HEK293T (cell line): ENCODE measurements at regions not wholly inside any gene's neighbourhood (a gene's known extent, or its start where the extent isn't known, plus 50 kb on each side); places are given as distances from the start of the nearest gene placed in this dataset.
"Not testable (repeated sequence)": the region's sequence is repeated elsewhere in the genome, so short reads cannot be mapped to it uniquely, and the experiment has no call there.

Source experiments
- BHLHE40 ChIP-seq: fragments of 450-650 bp; IDR thresholded peaks from 2 replicates; pipeline ENCODE4 v1.6.1; 2016; ENCODE audit warnings: mild to moderate bottlenecking, moderate library complexity, borderline replicate concordance
- CTBP1 ChIP-seq: fragments of 450-650 bp; IDR thresholded peaks from 2 replicates; pipeline ENCODE4 v1.6.1; 2016; ENCODE audit warnings: borderline replicate concordance
- FOXA1 ChIP-seq: fragments of 450-650 bp; IDR thresholded peaks from 2 replicates; pipeline ENCODE4 v1.6.1; 2016; ENCODE audit warnings: mild to moderate bottlenecking
- FOXK2 ChIP-seq: fragments of 450-650 bp; IDR thresholded peaks from 2 replicates; pipeline ENCODE4 v1.6.1; 2016; ENCODE audit warnings: mild to moderate bottlenecking
- FOXM1 ChIP-seq: fragments of 450-650 bp; IDR thresholded peaks from 2 replicates; pipeline ENCODE4 v1.6.1; 2017; ENCODE audit warnings: mild to moderate bottlenecking, borderline replicate concordance
- HDGF ChIP-seq: fragments of 450-650 bp; IDR thresholded peaks from 2 replicates; pipeline ENCODE4 v1.6.1; 2017; ENCODE audit warnings: antibody characterized with exemption, borderline replicate concordance
- LEF1 ChIP-seq: fragments of 450-650 bp; IDR thresholded peaks from 2 replicates; pipeline ENCODE4 v1.6.1; 2017; ENCODE audit warnings: mild to moderate bottlenecking, borderline replicate concordance
- NFRKB ChIP-seq: fragments of 450-650 bp; IDR thresholded peaks from 2 replicates; pipeline ENCODE4 v1.6.1; 2016; ENCODE audit warnings: mild to moderate bottlenecking, moderate library complexity
- SP1 ChIP-seq: fragments of 450-650 bp; IDR thresholded peaks from 2 replicates; pipeline ENCODE4 v1.6.1; 2017
- SUZ12 ChIP-seq: fragments of 450-650 bp; IDR thresholded peaks from 2 replicates; pipeline ENCODE4 v1.6.1; 2016; ENCODE audit warnings: mild to moderate bottlenecking
- ZNF384 ChIP-seq: fragments of 450-650 bp; IDR thresholded peaks from 2 replicates; pipeline ENCODE4 v1.6.1; 2016

- TF ChIP-seq BHLHE40, SUZ12, ZNF384, LEF1, FOXK2, FOXM1, FOXA1, HDGF, SP1, CTBP1, NFRKB: not testable (repeated sequence)
Measured at GRCh38 chr4:86527713-86528112, 66.4 kb upstream of the PTPN13 start.
